RWPE2 (cell line): ENCODE measurements at regions not wholly inside any gene's neighbourhood (a gene's known extent, or its start where the extent isn't known, plus 50 kb on each side); places are given as distances from the start of the nearest gene placed in this dataset.

Experiments used
- ATAC-seq: fragments of 200-7000 bp; cut with Tn5 transposase; 3 replicates; pipeline ENCODE4 v1.9.1; 2021; ENCODE audit warnings: low read depth
- DNase-seq: peaks from one replicate; pipeline ENCODE4 v3.0.0-alpha.2; 2020; ENCODE audit warnings: low spot score
- H3K27ac ChIP-seq: fragments of 450-650 bp; 2 replicates; pipeline ENCODE4 v1.5.1; 2017; ENCODE audit warnings: mild to moderate bottlenecking; ENCODE audit not compliant: poor library complexity, severe bottlenecking
- H3K27me3 ChIP-seq: fragments of 250-450 bp; sonication (Bioruptor Pico); 2 replicates; pipeline ENCODE4 v1.5.1; 2021; ENCODE audit warnings: mild to moderate bottlenecking, moderate library complexity; ENCODE audit not compliant: insufficient read depth, poor library complexity, severe bottlenecking
- H3K36me3 ChIP-seq: fragments of 250-450 bp; sonication (Bioruptor Pico); 2 replicates; pipeline ENCODE4 v1.5.1; 2020; ENCODE audit warnings: low read depth, mild to moderate bottlenecking, moderate library complexity
- H3K4me1 ChIP-seq: fragments of 250-450 bp; sonication (Bioruptor Pico); 2 replicates; pipeline ENCODE4 v1.5.1; 2021; ENCODE audit warnings: mild to moderate bottlenecking, moderate library complexity; ENCODE audit not compliant: insufficient read depth, poor library complexity, severe bottlenecking
- H3K4me3 ChIP-seq: fragments of 250-450 bp; sonication (Bioruptor Pico); 2 replicates; pipeline ENCODE4 v1.5.1; 2021; ENCODE audit warnings: mild to moderate bottlenecking, moderate library complexity; ENCODE audit not compliant: severe bottlenecking
- H3K9me3 ChIP-seq: fragments of 250-450 bp; sonication (Bioruptor Pico); 2 replicates; pipeline ENCODE4 v1.5.1; 2021; ENCODE audit warnings: mild to moderate bottlenecking, moderate library complexity; ENCODE audit not compliant: severe bottlenecking
- TF ChIP-seq, protein P1 (sequence below): fragments of 450-650 bp; IDR thresholded peaks from one replicate; pipeline ENCODE4 v1.5.1; 2017; ENCODE audit warnings: mild to moderate bottlenecking, moderate library complexity; ENCODE audit not compliant: poor library complexity, severe bottlenecking

- no peak for ATAC-seq
- Histone ChIP-seq H3K27me3 (no peaks in the 10 kb centered on the region), H3K9me3 (no peaks in the 10 kb centered on the region), H3K27ac (no peak overlapping the region), H3K4me3 (no peak overlapping the region), H3K36me3 (no peaks in the 10 kb centered on the region), H3K4me1 (no peaks in the 10 kb centered on the region)
- TF ChIP-seq, protein P1, sequence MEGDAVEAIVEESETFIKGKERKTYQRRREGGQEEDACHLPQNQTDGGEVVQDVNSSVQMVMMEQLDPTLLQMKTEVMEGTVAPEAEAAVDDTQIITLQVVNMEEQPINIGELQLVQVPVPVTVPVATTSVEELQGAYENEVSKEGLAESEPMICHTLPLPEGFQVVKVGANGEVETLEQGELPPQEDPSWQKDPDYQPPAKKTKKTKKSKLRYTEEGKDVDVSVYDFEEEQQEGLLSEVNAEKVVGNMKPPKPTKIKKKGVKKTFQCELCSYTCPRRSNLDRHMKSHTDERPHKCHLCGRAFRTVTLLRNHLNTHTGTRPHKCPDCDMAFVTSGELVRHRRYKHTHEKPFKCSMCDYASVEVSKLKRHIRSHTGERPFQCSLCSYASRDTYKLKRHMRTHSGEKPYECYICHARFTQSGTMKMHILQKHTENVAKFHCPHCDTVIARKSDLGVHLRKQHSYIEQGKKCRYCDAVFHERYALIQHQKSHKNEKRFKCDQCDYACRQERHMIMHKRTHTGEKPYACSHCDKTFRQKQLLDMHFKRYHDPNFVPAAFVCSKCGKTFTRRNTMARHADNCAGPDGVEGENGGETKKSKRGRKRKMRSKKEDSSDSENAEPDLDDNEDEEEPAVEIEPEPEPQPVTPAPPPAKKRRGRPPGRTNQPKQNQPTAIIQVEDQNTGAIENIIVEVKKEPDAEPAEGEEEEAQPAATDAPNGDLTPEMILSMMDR: peak; percentile 45
- no peak for DNase-seq
Observed at GRCh38 chrX:80876877-80877276, 67.2 kb upstream of the BRWD3 start.
